PC-9 (cell line): ENCODE measurements at regions not wholly inside any gene's neighbourhood (a gene's known extent, or its start where the extent isn't known, plus 50 kb on each side); places are given as distances from the start of the nearest gene placed in this dataset.
A peak's percentile ranks its signal among the peaks of the same experiment; 100 is the strongest.

ENCODE experiments used
- BruUV-seq: library from RNA; stranded (reverse); fragments of 400-500 nt; replicated peaks from 2 replicates; lab custom pipeline; 2021; lab: Mats Ljungman, UMichigan
- CTCF ChIA-PET: fragments of 300-600 bp; sonication (Branson Sonifier 250); formaldehyde crosslinking; loops from one replicate; lab custom pipeline; 2022; ENCODE audit warnings: antibody characterized with exemption; lab: Charles Lee
- POLR2A ChIA-PET: fragments of 300-600 bp; sonication (Branson Sonifier 250); formaldehyde crosslinking; loops from one replicate; lab custom pipeline; 2022; ENCODE audit warnings: antibody characterized with exemption; ENCODE audit not compliant: unreplicated experiment; lab: Charles Lee
- DNase-seq, 2 experiments: peaks; one replicate each; pipeline versions ENCODE4 v3.0.0 to v3.0.0-alpha.2; 2015 to 2022; ENCODE audit warnings: mixed read lengths in 1 of 2
- H2AFZ ChIP-seq: fragments of 200-600 bp; sonication (generic); 2 replicates; pipeline ENCODE4 v1.8.1; 2017; ENCODE audit warnings: antibody characterized with exemption
- H3F3A ChIP-seq: fragments of 200-600 bp; sonication (generic); 2 replicates; pipeline ENCODE4 v1.8.1; 2017; ENCODE audit warnings: antibody characterized with exemption, mild to moderate bottlenecking, low read depth; ENCODE audit not compliant: insufficient read depth
- H3K27ac ChIP-seq: fragments of 200-600 bp; sonication (generic); 2 replicates; pipeline ENCODE4 v1.6.1; 2016; ENCODE audit warnings: mixed run types
- H3K27me3 ChIP-seq: fragments of 200-600 bp; sonication (generic); 2 replicates; pipeline ENCODE4 v1.6.1; 2016; ENCODE audit warnings: low read depth, mixed run types; ENCODE audit not compliant: insufficient read depth
- H3K36me3 ChIP-seq: fragments of 200-600 bp; sonication (generic); 2 replicates; pipeline ENCODE4 v1.6.1; 2016; ENCODE audit warnings: low read depth, mixed run types
- H3K4me1 ChIP-seq: fragments of 200-600 bp; sonication (generic); replicated peaks from 2 replicates; pipeline ENCODE4 v1.6.1; 2016; ENCODE audit warnings: mixed run types; ENCODE audit not compliant: insufficient read depth
- H3K4me2 ChIP-seq: fragments of 200-600 bp; sonication (generic); 2 replicates; pipeline ENCODE4 v1.6.1; 2017; ENCODE audit warnings: mixed run types
- H3K4me3 ChIP-seq: fragments of 200-600 bp; sonication (generic); 2 replicates; pipeline ENCODE4 v1.6.1; 2016; ENCODE audit warnings: mixed run types
- H3K79me2 ChIP-seq: fragments of 200-600 bp; sonication (generic); 2 replicates; pipeline ENCODE4 v1.6.1; 2017; ENCODE audit warnings: low read depth, mixed run types
- H3K9me2 ChIP-seq: fragments of 200-600 bp; sonication (generic); 2 replicates; pipeline ENCODE4 v1.8.1; 2017; ENCODE audit warnings: mild to moderate bottlenecking; ENCODE audit not compliant: insufficient read depth
- H3K9me3 ChIP-seq: fragments of 200-600 bp; sonication (generic); 2 replicates; pipeline ENCODE4 v1.8.1; 2016; ENCODE audit warnings: low read depth; ENCODE audit not compliant: insufficient read depth
- H4K20me1 ChIP-seq: fragments of 200-600 bp; sonication (generic); 2 replicates; pipeline ENCODE4 v1.8.1; 2017; ENCODE audit not compliant: insufficient read depth
- EZH2 ChIP-seq: fragments of 200-600 bp; sonication (generic); IDR thresholded peaks from 2 replicates; pipeline ENCODE4 v1.8.0; 2017; ENCODE audit warnings: antibody characterized with exemption, low read depth
- intact Hi-C: fragments of 100-400 bp; cut with micrococcal nuclease; formaldehyde crosslinking; loops from one replicate; pipeline ENCODE4 v1.10.0; 2022; ENCODE audit not compliant: unreplicated experiment
- TF ChIP-seq, protein P1 (sequence below): fragments of 200-600 bp; sonication (generic); conservative IDR thresholded peaks from 2 replicates; pipeline ENCODE4 v1.6.1; 2017; ENCODE audit warnings: mixed run types, antibody characterized with exemption, mild to moderate bottlenecking, moderate library complexity

GRCh38 chr14:106802413-106803364, 1276.3 kb downstream of the TMEM121 start:
- Histone ChIP-seq H2AFZ (no peak overlapping the region), H3K4me1 (no peaks in the 10 kb centered on the region), H3K9me3 (no peaks in the 10 kb centered on the region), H4K20me1 (no peaks in the 10 kb centered on the region), H3K4me3 (no peak overlapping the region), H3K27me3 (no peaks in the 10 kb centered on the region), H3F3A (no peaks in the 10 kb centered on the region), H3K9me2 (no peaks in the 10 kb centered on the region), H3K4me2 (no peak overlapping the region), H3K79me2 (no peaks in the 10 kb centered on the region), H3K27ac (no peak overlapping the region), H3K36me3 (no peaks in the 10 kb centered on the region)
- TF ChIP-seq EZH2, result no peak
- TF ChIP-seq, protein P1, sequence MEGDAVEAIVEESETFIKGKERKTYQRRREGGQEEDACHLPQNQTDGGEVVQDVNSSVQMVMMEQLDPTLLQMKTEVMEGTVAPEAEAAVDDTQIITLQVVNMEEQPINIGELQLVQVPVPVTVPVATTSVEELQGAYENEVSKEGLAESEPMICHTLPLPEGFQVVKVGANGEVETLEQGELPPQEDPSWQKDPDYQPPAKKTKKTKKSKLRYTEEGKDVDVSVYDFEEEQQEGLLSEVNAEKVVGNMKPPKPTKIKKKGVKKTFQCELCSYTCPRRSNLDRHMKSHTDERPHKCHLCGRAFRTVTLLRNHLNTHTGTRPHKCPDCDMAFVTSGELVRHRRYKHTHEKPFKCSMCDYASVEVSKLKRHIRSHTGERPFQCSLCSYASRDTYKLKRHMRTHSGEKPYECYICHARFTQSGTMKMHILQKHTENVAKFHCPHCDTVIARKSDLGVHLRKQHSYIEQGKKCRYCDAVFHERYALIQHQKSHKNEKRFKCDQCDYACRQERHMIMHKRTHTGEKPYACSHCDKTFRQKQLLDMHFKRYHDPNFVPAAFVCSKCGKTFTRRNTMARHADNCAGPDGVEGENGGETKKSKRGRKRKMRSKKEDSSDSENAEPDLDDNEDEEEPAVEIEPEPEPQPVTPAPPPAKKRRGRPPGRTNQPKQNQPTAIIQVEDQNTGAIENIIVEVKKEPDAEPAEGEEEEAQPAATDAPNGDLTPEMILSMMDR, result peak; percentile 26; the same call in 1 of the 2 replicates
- ChIA-PET CTCF (no interaction called here), POLR2A (no interaction called here)
- BruUV-seq, result no TSS peak
- intact Hi-C loops, result no loop called here
- peak in 1 of 2 experiments; percentile 15 for DNase-seq

GRCh38 chr14:106803379-106803778, 1277.0 kb downstream of the TMEM121 start:
- no peak for TF ChIP-seq EZH2
- TF ChIP-seq, protein P1, result no peak
- Histone ChIP-seq H3K4me2 (no peak overlapping the region), H3K9me2 (no peaks in the 10 kb centered on the region), H4K20me1 (no peaks in the 10 kb centered on the region), H3K4me1 (no peaks in the 10 kb centered on the region), H3K79me2 (no peaks in the 10 kb centered on the region), H3K27me3 (no peaks in the 10 kb centered on the region), H3F3A (no peaks in the 10 kb centered on the region), H2AFZ (no peak overlapping the region), H3K36me3 (no peaks in the 10 kb centered on the region), H3K27ac (no peak overlapping the region), H3K9me3 (no peaks in the 10 kb centered on the region), H3K4me3 (no peak overlapping the region)
- no peak for DNase-seq
- intact Hi-C loops, result no loop called here
- ChIA-PET POLR2A (no interaction called here), CTCF (no interaction called here)
- no TSS peak for BruUV-seq

DNA sequence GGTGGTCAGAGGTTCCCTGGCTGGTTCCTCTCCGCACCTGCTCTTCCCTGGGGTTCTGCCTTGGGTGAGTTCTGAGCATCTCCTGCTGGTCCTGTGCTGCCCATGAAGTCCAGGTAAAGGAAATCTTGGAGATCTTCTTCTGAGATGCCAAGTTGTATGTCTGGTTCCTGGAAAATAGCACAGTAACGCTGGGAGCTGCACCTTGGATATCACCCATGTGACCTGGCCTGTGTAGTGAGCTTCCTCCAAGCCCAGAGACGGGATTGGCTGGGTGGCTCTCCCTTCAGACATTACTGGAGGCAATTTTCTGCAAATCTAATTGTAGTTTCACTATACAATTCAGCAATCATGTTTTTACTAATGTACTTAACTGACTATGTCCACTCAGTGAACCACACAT, 1281.1 kb downstream of the TMEM121 start:
- Histone ChIP-seq H3K4me1 (no peaks in the 10 kb centered on the region), H3K4me2 (no peak overlapping the region), H3K4me3 (no peak overlapping the region), H3K36me3 (no peaks in the 10 kb centered on the region), H3K27me3 (peaks cover 8% of the 10 kb centered on the region; the same call in 1 of the 2 replicates), H3K79me2 (no peaks in the 10 kb centered on the region), H3K9me3 (no peaks in the 10 kb centered on the region), H3F3A (no peaks in the 10 kb centered on the region), H4K20me1 (no peaks in the 10 kb centered on the region), H2AFZ (no peak overlapping the region), H3K9me2 (no peaks in the 10 kb centered on the region), H3K27ac (no peak overlapping the region)
- no TSS peak for BruUV-seq
- POLR2A ChIA-PET, result no interaction called here
- no peak for DNase-seq
- TF ChIP-seq, protein P1, result no peak
- no peak for TF ChIP-seq EZH2
- intact Hi-C loops, result no loop called here
- CTCF ChIA-PET, result no interaction called here
